ENCODE measurements at regions not wholly inside any gene's neighbourhood (a gene's known extent, or its start where the extent isn't known, plus 50 kb on each side); places are given as distances from the start of the nearest gene placed in this dataset.

- no peak overlapping the region for H3K27ac ChIP-seq
- no peak for TF ChIP-seq ZFX (IDR thresholded peaks at IDR 0.05)
- TF ChIP-seq CTCF (conservative IDR thresholded peaks at IDR 0.05): no peak
Measured at GRCh38 chr17:77433385-77434135, 292.8 kb downstream of the SEC14L1 start.

GRCh38 chr17:77434136-77435114, 293.7 kb downstream of the SEC14L1 start:
- H3K27ac ChIP-seq: no peak overlapping the region
- no peak for TF ChIP-seq ZFX (IDR thresholded peaks at IDR 0.05)
- no peak for TF ChIP-seq CTCF (conservative IDR thresholded peaks at IDR 0.05)

- H3K27ac ChIP-seq: no peak overlapping the region
Measured at GRCh38 chr17:77435272-77436057, 294.7 kb downstream of the SEC14L1 start.

GRCh38 chr17:77436058-77436442, 295.3 kb downstream of the SEC14L1 start:
- H3K27ac ChIP-seq: no peak overlapping the region
- TF ChIP-seq CTCF (conservative IDR thresholded peaks at IDR 0.05) (no peak), ZFX (IDR thresholded peaks at IDR 0.05) (no peak)

More at GRCh38 chr17:77435272-77436057, 294.7 kb downstream of the SEC14L1 start:
- TF ChIP-seq CTCF (conservative IDR thresholded peaks at IDR 0.05) (no peak), ZFX (IDR thresholded peaks at IDR 0.05) (no peak)

GRCh38 chr17:77436481-77436880, 295.7 kb downstream of the SEC14L1 start:
- H3K27ac ChIP-seq: no peak overlapping the region

GRCh38 chr17:77437017-77437416, 296.2 kb downstream of the SEC14L1 start:
- H3K27ac ChIP-seq: no peak overlapping the region
- no peak for TF ChIP-seq ZFX (IDR thresholded peaks at IDR 0.05)
- TF ChIP-seq CTCF (conservative IDR thresholded peaks at IDR 0.05): no peak

More at GRCh38 chr17:77436481-77436880, 295.7 kb downstream of the SEC14L1 start:
- TF ChIP-seq CTCF (conservative IDR thresholded peaks at IDR 0.05): no peak
- no peak for TF ChIP-seq ZFX (IDR thresholded peaks at IDR 0.05)

All from C4-2B (cell line).